ENCODE measurements at regions not wholly inside any gene's neighbourhood (a gene's known extent, or its start where the extent isn't known, plus 50 kb on each side); places are given as distances from the start of the nearest gene placed in this dataset.

DNA sequence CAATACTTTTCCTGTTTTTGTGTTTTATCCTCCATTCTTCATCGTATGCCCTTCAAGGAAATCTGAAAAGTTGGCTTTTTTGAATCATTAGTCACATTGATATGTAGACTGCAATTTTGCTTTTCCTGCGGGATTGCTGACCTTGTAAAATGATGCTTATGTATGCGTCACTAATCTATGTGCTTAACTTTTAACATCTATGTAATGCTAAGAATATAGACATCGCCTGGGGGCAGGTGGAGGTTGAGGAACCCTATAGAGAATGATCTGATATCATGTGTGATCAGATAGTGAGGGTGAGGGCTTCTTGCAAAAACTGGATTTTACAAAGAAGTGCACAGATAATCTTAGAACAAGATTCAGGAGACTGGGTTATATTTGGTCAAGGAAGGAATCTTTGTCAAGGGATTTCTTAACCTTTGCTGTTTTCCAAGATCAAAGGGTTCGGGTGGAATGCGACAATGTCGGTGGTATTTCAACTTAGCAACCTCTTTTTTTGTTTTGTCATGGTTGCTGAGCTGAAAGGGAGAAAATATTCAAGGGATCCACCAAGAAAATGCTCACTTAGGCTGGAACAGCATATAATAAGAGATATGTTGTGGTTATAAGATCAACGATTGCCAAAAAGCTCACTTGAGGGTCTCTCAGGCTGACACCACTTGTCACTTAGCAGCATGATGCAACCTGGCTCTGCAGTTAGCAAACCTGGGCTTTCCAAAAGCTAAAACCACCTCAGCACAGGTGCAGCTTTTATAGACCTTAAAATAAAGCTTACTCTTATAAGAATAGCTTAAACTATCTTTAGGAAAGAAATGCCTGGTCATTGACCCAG is 70.6 kb upstream of the PUDP start:
- TF ChIP-seq, protein P1, sequence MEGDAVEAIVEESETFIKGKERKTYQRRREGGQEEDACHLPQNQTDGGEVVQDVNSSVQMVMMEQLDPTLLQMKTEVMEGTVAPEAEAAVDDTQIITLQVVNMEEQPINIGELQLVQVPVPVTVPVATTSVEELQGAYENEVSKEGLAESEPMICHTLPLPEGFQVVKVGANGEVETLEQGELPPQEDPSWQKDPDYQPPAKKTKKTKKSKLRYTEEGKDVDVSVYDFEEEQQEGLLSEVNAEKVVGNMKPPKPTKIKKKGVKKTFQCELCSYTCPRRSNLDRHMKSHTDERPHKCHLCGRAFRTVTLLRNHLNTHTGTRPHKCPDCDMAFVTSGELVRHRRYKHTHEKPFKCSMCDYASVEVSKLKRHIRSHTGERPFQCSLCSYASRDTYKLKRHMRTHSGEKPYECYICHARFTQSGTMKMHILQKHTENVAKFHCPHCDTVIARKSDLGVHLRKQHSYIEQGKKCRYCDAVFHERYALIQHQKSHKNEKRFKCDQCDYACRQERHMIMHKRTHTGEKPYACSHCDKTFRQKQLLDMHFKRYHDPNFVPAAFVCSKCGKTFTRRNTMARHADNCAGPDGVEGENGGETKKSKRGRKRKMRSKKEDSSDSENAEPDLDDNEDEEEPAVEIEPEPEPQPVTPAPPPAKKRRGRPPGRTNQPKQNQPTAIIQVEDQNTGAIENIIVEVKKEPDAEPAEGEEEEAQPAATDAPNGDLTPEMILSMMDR (IDR thresholded peaks at IDR 0.05; ENCODE audit: insufficient read depth, low read length, poor library complexity, severe bottlenecking): no peak
- no peak for TF ChIP-seq EZH2phosphoT487 (conservative IDR thresholded peaks at IDR 0.05; ENCODE audit: low read length)

Measured in SU-DHL-6 (cell line).